ENCODE measurements at regions not wholly inside any gene's neighbourhood (a gene's known extent, or its start where the extent isn't known, plus 50 kb on each side); places are given as distances from the start of the nearest gene placed in this dataset.
A peak's percentile ranks its signal among the peaks of the same experiment; 100 is the strongest.

GRCh38 chr10:84801156-84801555, 472.8 kb downstream of the CCSER2 start:
- DNase-seq, result no peak

- DNase-seq, result no peak
Measured at GRCh38 chr10:84801916-84802315, 473.5 kb downstream of the CCSER2 start.

- no peak for DNase-seq
Measured at GRCh38 chr10:84805149-84805548, 476.8 kb downstream of the CCSER2 start.

- DNase-seq, result no peak
Measured at GRCh38 chr10:84811113-84811512, 482.7 kb downstream of the CCSER2 start.

GRCh38 chr10:84818961-84819360, 490.6 kb downstream of the CCSER2 start:
- no peak for DNase-seq

- DNase-seq, result peak in 1 of 14 donors; percentile 22
Measured at GRCh38 chr10:84820120-84820519, 491.7 kb downstream of the CCSER2 start.

GRCh38 chr10:84820596-84820995, 492.2 kb downstream of the CCSER2 start:
- DNase-seq, result peak in 1 of 14 donors; percentile 69

GRCh38 chr10:84822931-84823630, 494.7 kb downstream of the CCSER2 start:
- DNase-seq, result peak in 1 of 14 donors; percentile 80

GRCh38 chr10:84824525-84824924, 496.1 kb downstream of the CCSER2 start:
- no peak for DNase-seq

GRCh38 chr10:84825330-84825729, 496.9 kb downstream of the CCSER2 start:
- no peak for DNase-seq

GRCh38 chr10:84826704-84827103, 498.3 kb downstream of the CCSER2 start:
- no peak for DNase-seq

- no peak for DNase-seq
Measured at GRCh38 chr10:84829131-84829530, 500.7 kb downstream of the CCSER2 start.

GRCh38 chr10:84837041-84837812, 508.8 kb downstream of the CCSER2 start:
- DNase-seq, result no peak

- no peak for DNase-seq
Measured at GRCh38 chr10:84837877-84838276, 509.5 kb downstream of the CCSER2 start.

GRCh38 chr10:84838851-84839250, 510.5 kb downstream of the CCSER2 start:
- DNase-seq, result no peak

- no peak for DNase-seq
Measured at GRCh38 chr10:84842593-84842992, 514.2 kb downstream of the CCSER2 start.

- no peak for DNase-seq
Measured at GRCh38 chr10:84844461-84844860, 516.1 kb downstream of the CCSER2 start.

GRCh38 chr10:84845628-84846261, 517.4 kb downstream of the CCSER2 start:
- no peak for DNase-seq

GRCh38 chr10:84846658-84847316, 518.4 kb downstream of the CCSER2 start:
- no peak for DNase-seq

- no peak for DNase-seq
Measured at GRCh38 chr10:84848967-84849366, 520.6 kb downstream of the CCSER2 start.

- DNase-seq, result no peak
Measured at GRCh38 chr10:84850826-84851225, 522.4 kb downstream of the CCSER2 start.

- no peak for DNase-seq
Measured at GRCh38 chr10:84854439-84854838, 526.0 kb downstream of the CCSER2 start.

- no peak for DNase-seq
Measured at GRCh38 chr10:84860855-84861254, 532.5 kb downstream of the CCSER2 start.

All from C1 segment of cervical spinal cord (tissue), 14 donors.